Suppressor macrophage (primary cell): ENCODE measurements at regions not wholly inside any gene's neighbourhood (a gene's known extent, or its start where the extent isn't known, plus 50 kb on each side); places are given as distances from the start of the nearest gene placed in this dataset.
"Not testable (repeated sequence)": the region's sequence is repeated elsewhere in the genome, so short reads cannot be mapped to it uniquely, and the experiment has no call there.

Source experiments
- DNase-seq, 4 experiments: peaks; one replicate each; pipeline ENCODE4 v3.0.0-alpha.2; 2020 to 2022

- not testable (repeated sequence) for DNase-seq
These were observed 577.7 kb upstream of the ADARB2 start for GRCh38 chr10:2315045-2315485.

- no peak for DNase-seq
These were observed 568.8 kb upstream of the ADARB2 start for GRCh38 chr10:2306081-2306480.

- no peak for DNase-seq
These were observed 565.8 kb upstream of the ADARB2 start for GRCh38 chr10:2303169-2303568.

DNA sequence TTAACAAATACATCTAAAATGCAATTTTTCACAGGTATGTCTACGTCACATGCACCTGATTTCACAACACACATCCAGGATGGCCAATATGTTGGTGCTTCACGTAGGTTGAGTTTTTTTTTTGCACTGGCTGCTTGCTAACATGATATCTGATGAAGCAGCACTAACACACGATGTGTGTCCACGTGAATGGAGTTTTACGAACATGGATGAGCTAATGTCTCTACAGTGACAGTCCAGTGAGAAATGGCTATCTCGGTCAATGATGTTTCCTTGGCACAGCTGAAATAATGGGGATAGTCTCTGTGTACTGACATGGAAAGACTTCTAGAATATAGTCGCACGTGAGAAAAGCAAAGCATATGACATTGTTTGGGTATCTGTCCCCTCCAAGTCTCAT, 563.9 kb upstream of the ADARB2 start:
- DNase-seq: no peak

DNA sequence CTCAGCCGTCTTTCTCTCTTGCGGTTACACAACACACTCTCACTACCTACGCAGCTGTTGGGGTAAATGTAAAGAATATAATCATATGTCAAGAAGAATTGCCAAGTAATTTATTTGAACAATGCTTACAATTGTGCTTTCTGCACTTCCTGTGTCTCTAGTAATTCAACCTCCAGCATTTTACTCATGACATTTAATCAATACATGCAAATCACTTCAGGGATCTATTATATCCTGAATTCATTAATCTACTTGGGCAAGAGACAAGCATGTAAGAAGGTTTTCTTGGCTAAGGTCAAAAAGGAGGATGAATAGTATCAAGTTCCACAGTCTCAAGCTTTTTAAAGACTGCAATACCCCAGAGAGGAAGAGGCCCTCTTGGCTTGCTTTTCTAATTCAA, 562.9 kb upstream of the ADARB2 start:
- no peak for DNase-seq

GRCh38 chr10:2296179-2296891, 559.0 kb upstream of the ADARB2 start:
- DNase-seq: no peak

- no peak for DNase-seq
These were observed 557.4 kb upstream of the ADARB2 start for GRCh38 chr10:2294739-2295138.

DNA sequence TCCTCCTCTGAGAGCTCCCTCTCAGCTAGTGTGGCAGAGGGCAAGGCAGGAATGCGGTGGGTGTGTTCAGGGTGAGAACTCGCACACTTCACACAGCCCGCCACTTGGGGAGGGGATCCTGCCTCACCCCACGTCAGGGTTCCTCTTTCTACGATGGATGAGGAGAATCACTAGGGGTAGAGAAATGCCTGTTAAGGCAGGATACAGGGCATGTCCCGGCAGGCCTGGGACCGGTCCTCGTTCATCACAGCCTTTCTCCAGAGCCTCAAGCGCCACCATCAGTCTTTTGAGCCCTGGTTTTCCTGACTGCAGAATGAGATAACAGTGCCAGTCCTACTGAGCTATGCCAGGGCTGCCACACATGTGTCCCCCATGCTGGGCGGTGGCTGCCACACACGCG, 546.7 kb upstream of the ADARB2 start:
- DNase-seq: no peak

DNA sequence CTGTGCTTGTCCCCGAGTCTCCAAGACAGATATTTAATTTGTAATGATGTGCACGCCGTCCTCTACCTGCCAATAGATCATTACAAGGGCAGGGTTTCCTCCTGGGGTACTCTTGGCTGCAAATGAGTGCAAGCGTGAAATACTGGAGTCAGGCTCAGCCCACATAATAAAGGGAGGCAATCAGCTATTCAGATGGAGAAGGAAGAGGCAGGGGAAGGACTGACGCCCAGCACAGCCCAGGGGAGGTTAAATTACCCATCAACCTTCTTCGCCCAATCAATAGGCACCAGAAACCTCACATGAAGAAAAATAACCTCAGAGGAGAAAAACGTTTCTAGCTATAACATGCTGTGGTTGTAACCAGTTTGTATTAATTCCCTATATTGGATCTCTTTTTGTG, 544.9 kb upstream of the ADARB2 start:
- no peak for DNase-seq

GRCh38 chr10:2280713-2281300, 543.5 kb upstream of the ADARB2 start:
- no peak for DNase-seq

GRCh38 chr10:2279711-2280110, 542.4 kb upstream of the ADARB2 start:
- DNase-seq: no peak

- DNase-seq: no peak
These were observed 541.0 kb upstream of the ADARB2 start for GRCh38 chr10:2278363-2278762.

DNA sequence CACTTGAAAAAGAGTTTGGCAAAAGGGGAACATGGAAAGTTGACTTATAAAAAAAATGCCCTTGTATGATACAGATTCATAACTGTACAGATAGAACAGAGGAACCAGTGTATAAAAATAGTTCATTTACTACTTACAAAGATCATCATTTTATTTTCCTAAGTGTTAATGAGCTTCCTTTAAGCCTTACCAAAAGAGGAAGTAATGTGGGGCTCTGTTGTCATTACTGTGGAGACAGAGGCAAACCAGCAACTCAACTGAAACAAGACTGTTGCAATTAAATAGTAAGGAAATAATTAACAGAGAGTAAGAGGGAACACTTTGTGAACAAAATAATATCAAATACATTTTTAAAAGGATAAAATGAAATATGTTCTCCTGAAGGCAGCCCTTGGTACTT, 526.2 kb upstream of the ADARB2 start:
- DNase-seq: peak in 3 of 4 experiments; percentile 3 to 13 (median 8)

DNA sequence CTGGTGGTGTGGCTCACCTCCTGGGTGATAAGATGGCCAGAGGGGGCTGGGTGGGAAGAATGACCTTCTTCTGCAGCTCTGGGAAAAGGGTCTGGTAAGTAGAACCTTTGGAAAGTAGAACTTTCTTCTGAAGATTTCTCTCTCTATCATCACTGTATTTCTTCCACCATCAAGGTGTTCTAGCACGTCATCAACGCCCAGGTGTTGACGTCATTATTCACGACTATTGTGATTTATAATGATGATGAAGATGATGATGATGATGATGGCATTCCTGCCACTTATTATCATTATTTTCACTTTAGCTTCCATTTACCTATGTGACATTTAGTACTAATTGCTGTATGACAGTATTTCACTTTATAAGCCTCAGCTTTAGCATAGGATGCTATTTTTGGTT, 525.6 kb upstream of the ADARB2 start:
- no peak for DNase-seq

DNA sequence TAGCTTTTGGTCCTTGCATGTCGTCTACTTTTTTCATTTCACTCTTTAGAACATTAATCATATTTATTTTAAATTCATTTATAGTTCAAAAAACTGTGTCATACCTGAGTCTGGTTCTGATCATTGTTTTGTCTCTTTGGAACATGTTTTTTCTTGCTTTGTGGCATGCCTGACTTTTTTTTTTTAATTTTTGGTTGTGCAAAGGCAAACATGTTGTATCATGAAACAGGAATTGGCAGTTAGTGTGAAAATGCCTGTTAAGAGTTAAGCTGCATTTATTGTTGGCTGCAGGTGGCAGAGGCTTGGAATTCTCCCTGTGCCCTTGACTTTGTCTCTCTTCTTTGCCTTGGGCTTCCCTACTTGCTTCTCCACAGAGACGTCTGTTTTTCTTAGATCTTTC, 525.0 kb upstream of the ADARB2 start:
- no peak for DNase-seq

DNA sequence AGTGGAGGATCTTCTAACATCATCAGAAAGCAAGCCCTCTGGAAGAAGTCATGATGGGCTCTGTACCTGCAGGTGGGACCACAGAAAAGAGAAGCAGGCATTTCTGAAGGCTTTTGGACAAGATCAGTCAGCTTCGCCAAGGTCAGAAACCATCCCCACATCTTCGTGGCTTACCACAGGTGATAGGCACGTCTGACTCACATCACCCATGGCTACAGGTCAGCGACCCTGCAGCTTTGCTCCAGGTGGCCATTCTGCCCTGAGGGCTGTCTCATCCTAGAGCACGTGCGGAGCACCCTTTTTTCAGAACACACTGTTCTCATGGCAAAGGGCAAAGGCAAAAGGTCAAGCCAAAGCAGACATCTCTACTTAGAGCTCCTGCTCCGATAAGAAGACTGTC, 518.9 kb upstream of the ADARB2 start:
- DNase-seq: no peak

- no peak for DNase-seq
These were observed 514.8 kb upstream of the ADARB2 start for GRCh38 chr10:2252096-2252495.

- no peak for DNase-seq
These were observed 514.3 kb upstream of the ADARB2 start for GRCh38 chr10:2251631-2252030.

- DNase-seq: no peak
These were observed 509.4 kb upstream of the ADARB2 start for GRCh38 chr10:2246747-2247146.

DNA sequence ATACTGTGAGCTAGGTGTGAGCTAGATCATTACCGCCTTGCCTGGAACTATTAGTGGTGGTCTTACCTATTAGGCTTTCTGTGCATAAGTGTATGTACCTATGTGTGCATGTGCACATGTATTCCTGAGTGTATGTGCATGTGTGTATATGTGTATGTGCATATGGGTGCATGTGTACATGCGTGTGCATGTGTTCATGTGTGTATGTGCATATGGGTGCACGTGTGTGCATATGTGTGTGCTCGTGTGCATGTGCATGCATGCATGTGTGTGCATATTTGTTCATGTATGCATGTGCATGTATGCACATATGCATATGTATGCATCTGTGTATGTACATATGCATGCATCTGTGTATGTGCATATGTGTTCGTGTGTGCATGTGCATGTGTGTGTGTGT, 508.3 kb upstream of the ADARB2 start:
- no peak for DNase-seq

GRCh38 chr10:2244471-2244870, 507.1 kb upstream of the ADARB2 start:
- DNase-seq: no peak

- DNase-seq: no peak
These were observed 499.6 kb upstream of the ADARB2 start for GRCh38 chr10:2236876-2237275.

DNA sequence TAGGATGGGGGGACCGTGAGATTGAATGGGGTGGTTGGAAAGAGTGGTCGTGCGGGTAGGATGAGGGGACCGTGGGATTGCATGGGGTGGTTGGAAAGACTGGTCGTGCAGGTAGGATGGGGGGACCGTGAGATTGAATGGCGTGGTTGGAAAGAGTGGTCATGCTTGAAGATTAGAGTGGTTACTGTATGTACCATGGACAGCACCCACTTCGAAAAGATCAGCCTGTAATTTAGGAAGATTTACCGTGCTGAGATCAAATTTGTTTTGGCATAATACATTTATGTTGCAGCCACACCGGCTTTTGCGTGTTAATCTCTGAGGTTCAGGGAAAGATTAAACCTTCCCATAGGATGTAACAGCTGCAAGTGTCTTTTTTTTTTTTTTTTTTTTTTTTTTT, 495.2 kb upstream of the ADARB2 start:
- no peak for DNase-seq

DNA sequence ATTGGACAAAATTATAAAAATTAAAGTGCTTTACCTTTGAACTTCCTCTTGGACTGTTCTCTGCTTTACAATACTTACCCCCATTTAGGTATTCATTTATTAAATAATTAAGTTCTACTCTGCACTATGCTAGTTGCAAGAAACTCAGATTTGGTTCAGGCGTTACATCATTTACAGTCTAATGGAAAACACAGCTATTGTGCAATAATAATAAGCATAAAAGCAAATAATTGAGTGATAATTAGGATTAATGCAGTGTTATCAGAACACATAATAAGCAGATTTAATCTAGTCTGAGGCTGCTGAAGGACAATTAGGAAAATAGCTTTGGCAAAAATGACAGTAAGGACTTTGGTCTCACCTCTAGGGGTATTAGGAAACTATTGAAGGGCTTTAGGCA, 493.2 kb upstream of the ADARB2 start:
- no peak for DNase-seq
